K562 (cell line): ENCODE measurements at regions not wholly inside any gene's neighbourhood (a gene's known extent, or its start where the extent isn't known, plus 50 kb on each side); places are given as distances from the start of the nearest gene placed in this dataset.

Source experiments
- ATAC-seq: fragments of 200-7000 bp; cut with Tn5 transposase; 3 replicates; pipeline ENCODE4 v1.9.1; 2020; ENCODE audit warnings: moderate library complexity
- BruUV-seq: library from RNA; stranded (reverse); fragments of 400-500 nt; replicated peaks from 2 replicates; lab custom pipeline; 2021; lab: Mats Ljungman, UMichigan
- CTCF ChIA-PET: fragments of 300-600 bp; formaldehyde crosslinking; extraction: SDS; loops from one replicate; lab custom pipeline; 2021; ENCODE audit warnings: low intra/inter-chr PET ratio; lab: Yijun Ruan, JAX
- POLR2A ChIA-PET: fragments of 300-600, 350-650 bp; sonication (Branson Sonifier 250); formaldehyde crosslinking; extraction: SDS; loops from one replicate; lab custom pipeline; 2021; ENCODE audit warnings: antibody characterized with exemption, inconsistent platforms; lab: Yijun Ruan, JAX
- DNase-seq, 4 experiments: peaks; one replicate each; pipeline versions ENCODE4 v3.0.0 to v3.0.0-alpha.2; 2011 to 2018; ENCODE audit warnings: low spot score in 3 of 4, mixed read lengths in 3 of 4; ENCODE audit errors: extremely low read depth in 1 of 4
- FAIRE-seq: peaks from 2 replicates; lab custom pipeline; 2011; peaks lifted over from hg19 to GRCh38; lab: Jason Lieb, UNC
- H2AFZ ChIP-seq: 2 replicates; pipeline ENCODE4 v1.6.0; 2011; ENCODE audit warnings: low read depth, low read length, control low read depth, inconsistent platforms
- H3K27ac ChIP-seq: fragments of 200-600 bp; 3 replicates; pipeline ENCODE4 v1.8.0; 2011; ENCODE audit warnings: low read depth, mild to moderate bottlenecking, control low read depth, inconsistent platforms, low read length, moderate library complexity, mixed read lengths; ENCODE audit errors: extremely low read depth
- H3K27me3 ChIP-seq, 2 experiments: fragments of 300-600 bp in 1 of 2; 2 replicates in 1 of 2; 3 replicates in 1 of 2; pipeline versions ENCODE4 v1.6.0 to v1.8.0; 2011; ENCODE audit warnings: inconsistent platforms in 2 of 2, low read length in 2 of 2, mild to moderate bottlenecking in 1 of 2, mixed read lengths in 1 of 2, moderate library complexity in 1 of 2; ENCODE audit not compliant: control insufficient read depth in 2 of 2, insufficient read depth in 2 of 2
- H3K36me3 ChIP-seq: fragments of 300-600 bp; 3 replicates; pipeline ENCODE4 v1.8.0; 2011; ENCODE audit warnings: mild to moderate bottlenecking, low read length, inconsistent platforms; ENCODE audit not compliant: control insufficient read depth, insufficient read depth
- H3K4me1 ChIP-seq, 2 experiments: fragments of 200-600 bp in 1 of 2; replicated peaks in 1 of 2; 2 replicates in 1 of 2; 3 replicates in 1 of 2; pipeline versions ENCODE4 v1.5.1 to v1.8.0; 2011; ENCODE audit warnings: inconsistent platforms in 2 of 2, low read length in 2 of 2, mild to moderate bottlenecking in 1 of 2, mixed read lengths in 1 of 2, moderate library complexity in 1 of 2; ENCODE audit not compliant: control insufficient read depth in 2 of 2, insufficient read depth in 2 of 2
- H3K4me2 ChIP-seq: 2 replicates; pipeline ENCODE4 v1.6.1; 2011; ENCODE audit warnings: low read length, control low read depth, inconsistent platforms, mixed read lengths; ENCODE audit not compliant: insufficient read depth
- H3K4me3 ChIP-seq: fragments of 200-600 bp; sonication (generic), shearing (Covaris generic); 2 replicates; pipeline ENCODE4 v1.5.1; 2016; ENCODE audit warnings: control low read depth, inconsistent platforms
- H3K79me2 ChIP-seq: fragments of 200-600 bp; 3 replicates; pipeline ENCODE4 v1.8.0; 2011; ENCODE audit warnings: low read length, inconsistent platforms; ENCODE audit not compliant: control insufficient read depth, insufficient read depth
- H3K9ac ChIP-seq, 2 experiments: 2 replicates each; pipeline versions ENCODE4 v1.6.0 to v1.6.1; 2011; ENCODE audit warnings: low read depth in 2 of 2, low read length in 2 of 2, control low read depth in 1 of 2, inconsistent platforms in 1 of 2, mild to moderate bottlenecking in 1 of 2, mixed read lengths in 1 of 2; ENCODE audit not compliant: insufficient read depth in 1 of 2
- H3K9me1 ChIP-seq: one replicate; pipeline ENCODE4 v1.6.0; 2011; ENCODE audit warnings: inconsistent platforms, mild to moderate bottlenecking, low read length, moderate library complexity; ENCODE audit not compliant: control insufficient read depth, insufficient read depth
- H3K9me3 ChIP-seq: replicated peaks from 2 replicates; pipeline ENCODE4 v1.5.1; 2011; ENCODE audit warnings: low read depth, low read length, inconsistent platforms; ENCODE audit not compliant: control insufficient read depth, insufficient read depth
- H4K20me1 ChIP-seq: replicated peaks from 2 replicates; pipeline ENCODE4 v1.6.1; 2011; ENCODE audit warnings: low read length, inconsistent platforms, mixed read lengths; ENCODE audit not compliant: control insufficient read depth, insufficient read depth
- SPI1 ChIP-seq: IDR thresholded peaks from 2 replicates; pipeline ENCODE4 v1.6.1; 2011; ENCODE audit warnings: low read depth, low read length, control low read depth, borderline replicate concordance
- WGBS: fragments of 100-300 bp; shearing (Covaris generic); methylation state at CpG from one replicate; pipeline ENCODE4 v1.1.6; 2016; ENCODE audit warnings: low coverage, mixed read lengths; ENCODE audit not compliant: insufficient coverage; ENCODE audit errors: missing lambda C conversion rate; 5-methylcytosine and 5-hydroxymethylcytosine counted together
- in situ Hi-C: fragments of 300-500 bp; cut with MboI; formaldehyde crosslinking; loops from 4 replicates; pipeline ENCODE4 v1.15.0; 2018; ENCODE audit warnings: inconsistent platforms, mixed read lengths
- intact Hi-C: fragments of 100-400 bp; cut with micrococcal nuclease; formaldehyde crosslinking; loops from 2 replicates; pipeline ENCODE4 v1.14.2; 2022
- TF ChIP-seq, protein P1 (sequence below), 2 experiments: fragments of 450-650 bp in 1 of 2; sonication (generic) in 1 of 2; formaldehyde crosslinking; conservative IDR thresholded peaks; 2 replicates each; pipeline versions ENCODE4 v1.4.0 to v1.8.1; 2020 to 2022; ENCODE audit warnings: mild to moderate bottlenecking in 1 of 2, missing genetic modification reagents in 1 of 2
- TF ChIP-seq, protein P2 (sequence below), 2 experiments: fragments of 150-350 bp in 1 of 2; IDR thresholded peaks; 2 replicates each; pipeline ENCODE4 v1.6.1; 2012 to 2016; ENCODE audit warnings: low read depth in 2 of 2, low read length in 2 of 2, mild to moderate bottlenecking in 1 of 2, moderate library complexity in 1 of 2

DNA sequence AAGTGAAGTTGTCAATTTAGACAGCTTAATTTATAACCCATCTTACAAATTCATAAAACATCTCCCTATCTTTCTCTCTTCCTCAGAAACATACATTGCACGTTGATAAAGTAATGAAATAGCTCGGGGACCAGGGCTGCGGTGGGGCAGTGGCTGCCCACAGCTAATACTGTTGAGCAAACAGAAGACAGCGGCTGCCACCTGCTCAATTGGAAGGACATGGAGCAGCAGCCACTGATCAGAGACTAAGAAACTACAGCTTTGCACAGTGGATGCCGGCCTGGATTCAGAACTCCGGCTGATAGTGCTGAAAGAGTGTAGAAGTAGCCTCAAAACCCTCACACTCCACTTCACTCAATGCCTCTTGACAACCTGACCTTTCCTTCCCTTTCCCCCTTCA is 157.9 kb upstream of the PDE10A start (continued):
- TF ChIP-seq, protein P1, sequence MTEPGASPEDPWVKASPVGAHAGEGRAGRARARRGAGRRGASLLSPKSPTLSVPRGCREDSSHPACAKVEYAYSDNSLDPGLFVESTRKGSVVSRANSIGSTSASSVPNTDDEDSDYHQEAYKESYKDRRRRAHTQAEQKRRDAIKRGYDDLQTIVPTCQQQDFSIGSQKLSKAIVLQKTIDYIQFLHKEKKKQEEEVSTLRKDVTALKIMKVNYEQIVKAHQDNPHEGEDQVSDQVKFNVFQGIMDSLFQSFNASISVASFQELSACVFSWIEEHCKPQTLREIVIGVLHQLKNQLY (CRISPR knock-in tag; conservative IDR thresholded peaks at IDR 0.05): no peak

DNA sequence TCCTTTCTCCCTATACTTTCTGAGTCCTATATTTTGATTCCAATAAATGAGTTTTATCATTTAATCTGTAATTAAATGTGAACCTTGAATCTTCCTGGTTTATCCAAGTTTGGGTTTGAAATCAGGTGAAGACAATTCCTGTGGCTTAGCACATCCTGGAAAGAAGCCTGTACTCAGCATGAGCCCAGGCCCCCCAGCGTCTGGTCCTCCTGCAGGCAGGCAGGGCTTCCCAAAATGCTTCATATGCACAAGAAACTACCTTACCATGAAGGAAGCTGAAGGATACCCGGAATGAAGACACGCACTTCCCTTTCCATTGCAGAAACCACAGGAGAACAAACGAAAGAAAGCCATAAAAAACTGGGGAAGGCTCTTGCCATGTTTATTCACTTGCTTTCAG is 157.4 kb upstream of the PDE10A start:
- H3K79me2 ChIP-seq: no peaks in the 10 kb centered on the region
- H3K9me1 ChIP-seq: no peaks in the 10 kb centered on the region
- peaks cover 7 to 32% of the 10 kb centered on the region in 2 experiments; a peak in 3 of 5 replicates for H3K27me3 ChIP-seq
- H3K4me3 ChIP-seq: no peak overlapping the region
- no peak overlapping the region for H3K9ac ChIP-seq
- FAIRE-seq: no peak
- WGBS: 0% methylated on average over 4 of the region's 4 CpGs
- H3K4me1 ChIP-seq: no peaks in the 10 kb centered on the region
- intact Hi-C loops (no loop called here), in situ Hi-C loops (no loop called here)
- H3K27ac ChIP-seq: no peak overlapping the region
- no peaks in the 10 kb centered on the region; the same call in 2 of the 3 replicates for H3K36me3 ChIP-seq
- no TSS peak for BruUV-seq
- H4K20me1 ChIP-seq: no peaks in the 10 kb centered on the region
- no peak overlapping the region for H3K4me2 ChIP-seq
- ChIA-PET CTCF (no interaction called here), POLR2A (no interaction called here)
- H2AFZ ChIP-seq: no peak overlapping the region
- no peaks in the 10 kb centered on the region for H3K9me3 ChIP-seq
- TF ChIP-seq SPI1: 0 out of 2 replicates have a peak, but pooled peaks have one; percentile 2
- TF ChIP-seq, protein P2, sequence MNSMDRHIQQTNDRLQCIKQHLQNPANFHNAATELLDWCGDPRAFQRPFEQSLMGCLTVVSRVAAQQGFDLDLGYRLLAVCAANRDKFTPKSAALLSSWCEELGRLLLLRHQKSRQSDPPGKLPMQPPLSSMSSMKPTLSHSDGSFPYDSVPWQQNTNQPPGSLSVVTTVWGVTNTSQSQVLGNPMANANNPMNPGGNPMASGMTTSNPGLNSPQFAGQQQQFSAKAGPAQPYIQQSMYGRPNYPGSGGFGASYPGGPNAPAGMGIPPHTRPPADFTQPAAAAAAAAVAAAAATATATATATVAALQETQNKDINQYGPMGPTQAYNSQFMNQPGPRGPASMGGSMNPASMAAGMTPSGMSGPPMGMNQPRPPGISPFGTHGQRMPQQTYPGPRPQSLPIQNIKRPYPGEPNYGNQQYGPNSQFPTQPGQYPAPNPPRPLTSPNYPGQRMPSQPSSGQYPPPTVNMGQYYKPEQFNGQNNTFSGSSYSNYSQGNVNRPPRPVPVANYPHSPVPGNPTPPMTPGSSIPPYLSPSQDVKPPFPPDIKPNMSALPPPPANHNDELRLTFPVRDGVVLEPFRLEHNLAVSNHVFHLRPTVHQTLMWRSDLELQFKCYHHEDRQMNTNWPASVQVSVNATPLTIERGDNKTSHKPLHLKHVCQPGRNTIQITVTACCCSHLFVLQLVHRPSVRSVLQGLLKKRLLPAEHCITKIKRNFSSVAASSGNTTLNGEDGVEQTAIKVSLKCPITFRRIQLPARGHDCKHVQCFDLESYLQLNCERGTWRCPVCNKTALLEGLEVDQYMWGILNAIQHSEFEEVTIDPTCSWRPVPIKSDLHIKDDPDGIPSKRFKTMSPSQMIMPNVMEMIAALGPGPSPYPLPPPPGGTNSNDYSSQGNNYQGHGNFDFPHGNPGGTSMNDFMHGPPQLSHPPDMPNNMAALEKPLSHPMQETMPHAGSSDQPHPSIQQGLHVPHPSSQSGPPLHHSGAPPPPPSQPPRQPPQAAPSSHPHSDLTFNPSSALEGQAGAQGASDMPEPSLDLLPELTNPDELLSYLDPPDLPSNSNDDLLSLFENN (IDR thresholded peaks at IDR 0.05; ENCODE audit: low read depth in 2 of 2, low read length in 2 of 2): no peak
- TF ChIP-seq, all 486 proteins: peak for 1
- DNase-seq (no peak), ATAC-seq (no peak)
